ENCODE measurements at regions not wholly inside any gene's neighbourhood (a gene's known extent, or its start where the extent isn't known, plus 50 kb on each side); places are given as distances from the start of the nearest gene placed in this dataset.

GRCh38 chr10:63783882-63784281, 262.7 kb downstream of the REEP3 start:
- no peaks in the 10 kb centered on the region for H4K20me1 ChIP-seq (ENCODE audit: insufficient read depth, low read length)
- no peak for DNase-seq
- no peaks in the 10 kb centered on the region for H3K79me2 ChIP-seq (ENCODE audit: low read length)
- no peaks in the 10 kb centered on the region for H3K36me3 ChIP-seq (replicated peaks; ENCODE audit: insufficient read depth, low read length)
- no peaks in the 10 kb centered on the region for H3K27me3 ChIP-seq (replicated peaks; ENCODE audit: insufficient read depth, low read length)
- TF ChIP-seq EZH2phosphoT487 (IDR thresholded peaks at IDR 0.05; ENCODE audit: low read length) (no peak), CTCF (IDR thresholded peaks at IDR 0.05; ENCODE audit: low read length) (no peak), EZH2 (optimal IDR thresholded peaks at IDR 0.05; ENCODE audit: low read depth, low read length) (no peak)
- no peaks in the 10 kb centered on the region for H3F3A ChIP-seq (ENCODE audit: insufficient read depth, low read length)
- H2AFZ ChIP-seq (ENCODE audit: low read length) = no peak overlapping the region
- no peak overlapping the region for H3K4me3 ChIP-seq (ENCODE audit: low read length)
- H3K4me2 ChIP-seq (ENCODE audit: low read depth, low read length) = no peak overlapping the region
- H3K9ac ChIP-seq (ENCODE audit: low read length) = no peak overlapping the region
- H3K4me1 ChIP-seq (ENCODE audit: low read length) = no peaks in the 10 kb centered on the region
- no peaks in the 10 kb centered on the region for H3K9me3 ChIP-seq (replicated peaks; ENCODE audit: insufficient read depth, low read length)
- no peaks in the 10 kb centered on the region for H3K9me2 ChIP-seq (replicated peaks; ENCODE audit: insufficient read depth, low read length)
- no peak overlapping the region for H3K27ac ChIP-seq (ENCODE audit: low read length)

- H3K27ac ChIP-seq (ENCODE audit: low read length) = no peak overlapping the region
- H3K4me3 ChIP-seq (ENCODE audit: low read length) = no peak overlapping the region
- no peak overlapping the region for H3K9ac ChIP-seq (ENCODE audit: low read length)
- no peak for DNase-seq
- no peaks in the 10 kb centered on the region for H3K36me3 ChIP-seq (replicated peaks; ENCODE audit: insufficient read depth, low read length)
- TF ChIP-seq EZH2phosphoT487 (IDR thresholded peaks at IDR 0.05; ENCODE audit: low read length) = no peak
- TF ChIP-seq EZH2 (optimal IDR thresholded peaks at IDR 0.05; ENCODE audit: low read depth, low read length) = no peak
- no peak for TF ChIP-seq CTCF (IDR thresholded peaks at IDR 0.05; ENCODE audit: low read length)
- no peaks in the 10 kb centered on the region for H4K20me1 ChIP-seq (ENCODE audit: insufficient read depth, low read length)
- H2AFZ ChIP-seq (ENCODE audit: low read length) = no peak overlapping the region
- H3K4me1 ChIP-seq (ENCODE audit: low read length) = no peaks in the 10 kb centered on the region
- H3F3A ChIP-seq (ENCODE audit: insufficient read depth, low read length) = no peaks in the 10 kb centered on the region
- H3K4me2 ChIP-seq (ENCODE audit: low read depth, low read length) = no peak overlapping the region
- H3K9me3 ChIP-seq (replicated peaks; ENCODE audit: insufficient read depth, low read length) = no peaks in the 10 kb centered on the region
- no peaks in the 10 kb centered on the region for H3K9me2 ChIP-seq (replicated peaks; ENCODE audit: insufficient read depth, low read length)
- H3K79me2 ChIP-seq (ENCODE audit: low read length) = no peaks in the 10 kb centered on the region
- H3K27me3 ChIP-seq (replicated peaks; ENCODE audit: insufficient read depth, low read length) = no peaks in the 10 kb centered on the region
Measured at GRCh38 chr10:63788152-63788821, 267.1 kb downstream of the REEP3 start.

- Histone ChIP-seq H3K4me3 (ENCODE audit: low read length) (no peak overlapping the region), H3K36me3 (replicated peaks; ENCODE audit: insufficient read depth, low read length) (no peaks in the 10 kb centered on the region), H2AFZ (ENCODE audit: low read length) (no peak overlapping the region), H3K27ac (ENCODE audit: low read length) (no peak overlapping the region), H3K27me3 (replicated peaks; ENCODE audit: insufficient read depth, low read length) (no peaks in the 10 kb centered on the region), H4K20me1 (ENCODE audit: insufficient read depth, low read length) (no peaks in the 10 kb centered on the region), H3K4me2 (ENCODE audit: low read depth, low read length) (no peak overlapping the region), H3K79me2 (ENCODE audit: low read length) (no peaks in the 10 kb centered on the region), H3K9me2 (replicated peaks; ENCODE audit: insufficient read depth, low read length) (no peaks in the 10 kb centered on the region), H3K4me1 (ENCODE audit: low read length) (no peaks in the 10 kb centered on the region), H3K9me3 (replicated peaks; ENCODE audit: insufficient read depth, low read length) (no peaks in the 10 kb centered on the region), H3F3A (ENCODE audit: insufficient read depth, low read length) (no peaks in the 10 kb centered on the region), H3K9ac (ENCODE audit: low read length) (no peak overlapping the region)
- no peak for DNase-seq
- TF ChIP-seq EZH2phosphoT487 (IDR thresholded peaks at IDR 0.05; ENCODE audit: low read length) = no peak
- no peak for TF ChIP-seq EZH2 (optimal IDR thresholded peaks at IDR 0.05; ENCODE audit: low read depth, low read length)
- TF ChIP-seq CTCF (IDR thresholded peaks at IDR 0.05; ENCODE audit: low read length) = no peak
Measured at GRCh38 chr10:63795094-63795860, 274.1 kb downstream of the REEP3 start.

Data from MM.1S (cell line).